ENCODE measurements at regions not wholly inside any gene's neighbourhood (a gene's known extent, or its start where the extent isn't known, plus 50 kb on each side); places are given as distances from the start of the nearest gene placed in this dataset.

DNA sequence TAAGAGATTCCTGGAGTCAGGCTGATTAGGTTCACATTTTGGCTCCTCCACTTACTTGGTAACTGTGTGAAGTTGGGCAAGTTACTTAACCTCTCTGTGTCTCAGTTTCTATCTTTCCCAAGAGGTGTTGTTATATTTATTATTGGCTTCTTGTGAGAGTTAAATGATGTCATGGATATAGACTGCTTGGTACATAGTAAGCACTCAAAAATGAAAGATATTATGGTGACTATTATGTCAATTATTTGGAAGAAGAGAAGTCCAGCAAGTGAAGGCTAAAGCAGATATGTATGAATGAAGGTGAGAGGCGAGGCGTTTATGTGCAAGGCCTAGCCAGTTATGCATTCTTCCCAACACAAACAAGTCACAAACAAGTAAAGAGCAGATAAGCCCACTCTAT, 417.4 kb downstream of the TSN start:
- POLR2A ChIA-PET (ENCODE audit: unreplicated experiment), result no interaction called here
- H3K4me2 ChIP-seq, result no peak overlapping the region

DNA sequence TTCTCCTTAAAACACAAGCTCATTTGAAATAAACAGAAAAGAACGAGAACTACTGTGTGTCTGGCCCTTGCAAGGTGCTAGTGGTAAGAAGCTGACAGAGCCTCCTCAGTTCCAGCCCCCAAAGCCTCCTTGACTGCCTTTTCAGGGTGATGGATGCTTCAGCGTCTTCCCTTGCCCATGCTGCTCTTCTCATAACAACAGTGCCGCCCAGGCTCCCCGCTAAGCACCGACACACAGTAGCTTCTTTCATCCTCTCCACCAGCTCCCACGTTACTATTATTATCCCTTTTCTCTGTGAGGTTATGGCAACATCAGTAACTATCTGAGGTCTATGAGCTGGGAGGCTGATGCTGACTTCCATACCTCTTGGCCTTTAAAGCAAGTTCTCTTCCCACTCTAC, 418.6 kb downstream of the TSN start:
- CTCF ChIA-PET, result no interaction called here
- TF ChIP-seq, protein P1, sequence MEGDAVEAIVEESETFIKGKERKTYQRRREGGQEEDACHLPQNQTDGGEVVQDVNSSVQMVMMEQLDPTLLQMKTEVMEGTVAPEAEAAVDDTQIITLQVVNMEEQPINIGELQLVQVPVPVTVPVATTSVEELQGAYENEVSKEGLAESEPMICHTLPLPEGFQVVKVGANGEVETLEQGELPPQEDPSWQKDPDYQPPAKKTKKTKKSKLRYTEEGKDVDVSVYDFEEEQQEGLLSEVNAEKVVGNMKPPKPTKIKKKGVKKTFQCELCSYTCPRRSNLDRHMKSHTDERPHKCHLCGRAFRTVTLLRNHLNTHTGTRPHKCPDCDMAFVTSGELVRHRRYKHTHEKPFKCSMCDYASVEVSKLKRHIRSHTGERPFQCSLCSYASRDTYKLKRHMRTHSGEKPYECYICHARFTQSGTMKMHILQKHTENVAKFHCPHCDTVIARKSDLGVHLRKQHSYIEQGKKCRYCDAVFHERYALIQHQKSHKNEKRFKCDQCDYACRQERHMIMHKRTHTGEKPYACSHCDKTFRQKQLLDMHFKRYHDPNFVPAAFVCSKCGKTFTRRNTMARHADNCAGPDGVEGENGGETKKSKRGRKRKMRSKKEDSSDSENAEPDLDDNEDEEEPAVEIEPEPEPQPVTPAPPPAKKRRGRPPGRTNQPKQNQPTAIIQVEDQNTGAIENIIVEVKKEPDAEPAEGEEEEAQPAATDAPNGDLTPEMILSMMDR (conservative IDR thresholded peaks at IDR 0.05), result no peak
- TF ChIP-seq EZH2 (IDR thresholded peaks at IDR 0.05; ENCODE audit: low read depth), result no peak
- H3K36me3 ChIP-seq (ENCODE audit: low read depth), result no peaks in the 10 kb centered on the region
- H2AFZ ChIP-seq, result no peak overlapping the region
- no peaks in the 10 kb centered on the region for H3F3A ChIP-seq (ENCODE audit: insufficient read depth, low read depth)
- no peak overlapping the region for H3K27ac ChIP-seq
- H3K4me3 ChIP-seq, result no peak overlapping the region
- no peaks in the 10 kb centered on the region for H3K79me2 ChIP-seq (ENCODE audit: low read depth)
- H3K4me1 ChIP-seq (replicated peaks; ENCODE audit: insufficient read depth), result no peaks in the 10 kb centered on the region
- intact Hi-C loops (cut with micrococcal nuclease; ENCODE audit: unreplicated experiment), result no loop called here
- no TSS peak for BruUV-seq (replicated peaks)
- H3K9me3 ChIP-seq (ENCODE audit: insufficient read depth, low read depth), result no peaks in the 10 kb centered on the region
- no peaks in the 10 kb centered on the region for H3K9me2 ChIP-seq (ENCODE audit: insufficient read depth)
- no peaks in the 10 kb centered on the region for H4K20me1 ChIP-seq (ENCODE audit: insufficient read depth)
- peaks cover 25% of the 10 kb centered on the region; the same call in 1 of the 2 replicates for H3K27me3 ChIP-seq (ENCODE audit: insufficient read depth, low read depth)
- no peak for DNase-seq
- no peak overlapping the region for H3K4me2 ChIP-seq
- POLR2A ChIA-PET (ENCODE audit: unreplicated experiment), result no interaction called here

More for the DNA sequence above, 417.4 kb downstream of the TSN start:
- TF ChIP-seq EZH2 (IDR thresholded peaks at IDR 0.05; ENCODE audit: low read depth), result no peak
- TF ChIP-seq, protein P1 (conservative IDR thresholded peaks at IDR 0.05), result no peak
- CTCF ChIA-PET, result no interaction called here
- Histone ChIP-seq H3K9me3 (ENCODE audit: insufficient read depth, low read depth) (no peaks in the 10 kb centered on the region), H4K20me1 (ENCODE audit: insufficient read depth) (no peaks in the 10 kb centered on the region), H3K27me3 (ENCODE audit: insufficient read depth, low read depth) (peaks cover 25% of the 10 kb centered on the region; the same call in 1 of the 2 replicates), H3K4me3 (no peak overlapping the region), H3K27ac (no peak overlapping the region), H3K36me3 (ENCODE audit: low read depth) (no peaks in the 10 kb centered on the region), H2AFZ (no peak overlapping the region), H3K9me2 (ENCODE audit: insufficient read depth) (no peaks in the 10 kb centered on the region), H3K79me2 (ENCODE audit: low read depth) (no peaks in the 10 kb centered on the region), H3F3A (ENCODE audit: insufficient read depth, low read depth) (no peaks in the 10 kb centered on the region), H3K4me1 (replicated peaks; ENCODE audit: insufficient read depth) (no peaks in the 10 kb centered on the region)
- intact Hi-C loops (cut with micrococcal nuclease; ENCODE audit: unreplicated experiment), result no loop called here
- BruUV-seq (replicated peaks), result no TSS peak
- DNase-seq, result no peak

DNA sequence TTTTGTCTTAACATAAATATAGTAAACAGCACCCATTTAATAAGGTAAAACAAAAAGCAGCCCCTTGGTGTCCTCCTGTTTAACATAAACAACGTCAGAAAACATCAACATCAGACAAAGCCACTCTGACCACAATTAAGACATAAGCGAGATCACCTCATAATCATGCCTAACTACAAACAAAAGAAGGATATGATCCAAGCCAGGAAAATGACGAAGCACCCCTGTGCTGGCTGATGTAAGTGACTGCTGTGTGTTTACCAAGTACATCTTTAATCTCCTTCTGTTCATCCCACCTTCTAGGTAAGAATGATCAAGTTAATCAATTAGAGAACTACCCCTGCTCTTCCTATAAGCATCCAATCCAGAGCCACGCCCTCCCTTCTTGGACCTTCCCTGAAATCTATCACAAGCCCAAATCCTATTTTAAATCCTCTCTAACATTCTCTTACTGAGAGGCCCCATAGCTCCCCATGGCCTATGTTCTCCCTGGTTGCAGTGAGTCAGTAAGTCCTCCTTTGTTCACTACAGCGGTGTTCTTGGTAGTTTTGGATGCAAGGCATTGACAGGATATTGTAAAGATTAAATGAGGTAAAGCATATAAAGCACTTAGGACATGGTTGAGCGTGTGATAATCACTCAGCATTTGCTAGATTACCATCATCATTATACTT, 424.2 kb downstream of the TSN start:
- Histone ChIP-seq H3K79me2 (ENCODE audit: low read depth) (no peaks in the 10 kb centered on the region), H3K27me3 (ENCODE audit: insufficient read depth, low read depth) (peaks cover 2% of the 10 kb centered on the region; the same call in 1 of the 2 replicates), H2AFZ (no peak overlapping the region), H3K4me3 (no peak overlapping the region), H3K4me1 (replicated peaks; ENCODE audit: insufficient read depth) (no peaks in the 10 kb centered on the region), H3F3A (ENCODE audit: insufficient read depth, low read depth) (no peaks in the 10 kb centered on the region), H3K9me2 (ENCODE audit: insufficient read depth) (no peaks in the 10 kb centered on the region), H4K20me1 (ENCODE audit: insufficient read depth) (no peaks in the 10 kb centered on the region), H3K9me3 (ENCODE audit: insufficient read depth, low read depth) (no peaks in the 10 kb centered on the region), H3K27ac (no peak overlapping the region), H3K4me2 (no peak overlapping the region), H3K36me3 (ENCODE audit: low read depth) (no peaks in the 10 kb centered on the region)
- CTCF ChIA-PET, result no interaction called here
- intact Hi-C loops (cut with micrococcal nuclease; ENCODE audit: unreplicated experiment), result no loop called here
- BruUV-seq (replicated peaks), result no TSS peak
- no peak for TF ChIP-seq EZH2 (IDR thresholded peaks at IDR 0.05; ENCODE audit: low read depth)
- TF ChIP-seq, protein P1 (conservative IDR thresholded peaks at IDR 0.05), result no peak
- POLR2A ChIA-PET (ENCODE audit: unreplicated experiment), result no interaction called here
- no peak for DNase-seq

Measured in PC-9 (cell line).